Activated CD8-positive, alpha-beta T cell treated with anti-CD3 and anti-CD28 coated beads, Interleukin-2, amount 10 ng/mL, durations not matched to agents 7 days and 5 days (primary cell): ENCODE measurements at regions not wholly inside any gene's neighbourhood (a gene's known extent, or its start where the extent isn't known, plus 50 kb on each side); places are given as distances from the start of the nearest gene placed in this dataset.

Experiments
- ATAC-seq: fragments of 150-1000 bp; cut with Tn5 transposase; one replicate; pipeline ENCODE4 v1.10.0; 2021; ENCODE audit warnings: moderate library complexity
- CTCF ChIA-PET: fragments of 350-600 bp; sonication (Branson Sonifier 250); formaldehyde crosslinking; loops from one replicate; lab custom pipeline; 2021; ENCODE audit warnings: antibody characterized with exemption; lab: Charles Lee
- POLR2A ChIA-PET: fragments of 350-600 bp; sonication (Branson Sonifier 250); formaldehyde crosslinking; loops from one replicate; lab custom pipeline; 2021; ENCODE audit warnings: antibody characterized with exemption; lab: Charles Lee
- DNase-seq: peaks from one replicate; pipeline ENCODE4 v3.0.0-alpha.2; 2020
- H3K27ac Mint-ChIP-seq: one replicate; pipeline ENCODE4 v1.8.0; 2021; ENCODE audit warnings: mild to moderate bottlenecking, mixed read lengths
- H3K27me3 Mint-ChIP-seq: one replicate; pipeline ENCODE4 v1.8.0; 2021; ENCODE audit warnings: low read depth, mixed read lengths
- H3K36me3 Mint-ChIP-seq: one replicate; pipeline ENCODE4 v1.8.0; 2021; ENCODE audit warnings: low read depth, mixed read lengths
- H3K4me1 Mint-ChIP-seq: one replicate; pipeline ENCODE4 v1.8.0; 2021; ENCODE audit warnings: low read depth, mixed read lengths
- H3K4me3 Mint-ChIP-seq: one replicate; pipeline ENCODE4 v1.8.0; 2021; ENCODE audit warnings: mild to moderate bottlenecking, mixed read lengths
- H3K9me3 Mint-ChIP-seq: one replicate; pipeline ENCODE4 v1.8.0; 2022; ENCODE audit warnings: mixed read lengths; ENCODE audit not compliant: insufficient read depth

DNA sequence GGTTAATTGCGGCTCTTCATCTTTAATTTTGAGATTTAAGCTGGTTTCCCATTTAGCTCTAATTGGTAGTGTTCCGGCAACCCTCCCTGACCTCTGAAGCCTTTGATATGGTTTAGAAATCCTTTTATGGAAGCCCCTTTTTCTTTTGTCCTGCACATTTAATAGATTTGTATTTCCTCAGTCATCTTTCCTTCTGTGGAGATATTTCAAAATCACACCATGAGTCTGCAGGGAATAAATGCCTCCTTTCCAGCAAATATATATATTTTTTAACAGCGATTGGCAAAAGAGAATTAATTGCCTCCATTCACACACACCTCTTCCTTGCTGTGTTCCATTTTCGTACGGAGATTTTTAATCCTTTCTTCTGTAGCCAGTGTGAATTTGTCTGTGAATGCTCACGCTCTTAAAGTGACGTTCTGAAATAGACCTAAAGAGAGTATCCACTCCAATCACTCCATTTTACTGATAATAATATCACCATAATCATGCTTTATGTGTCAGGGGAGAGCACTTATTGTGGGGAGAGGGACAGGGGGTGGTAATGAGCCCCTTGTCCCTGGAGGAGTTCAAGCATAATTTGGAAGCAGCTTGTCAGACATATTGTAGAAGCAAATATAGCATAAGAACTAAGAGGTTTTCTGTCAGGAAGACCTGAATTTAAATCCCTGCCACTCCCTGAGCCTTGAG is 142.5 kb upstream of the SYT13 start:
- H3K27ac Mint-ChIP-seq, result no peak overlapping the region
- H3K27me3 Mint-ChIP-seq, result peaks cover 9% of the 10 kb centered on the region
- H3K36me3 Mint-ChIP-seq, result no peaks in the 10 kb centered on the region
- ChIA-PET POLR2A (interaction anchor here (0.7 kb wide), 1 partner anchor 65 kb away, joined by 3 read pairs; no protein-coding TSS in a partner anchor), CTCF (no interaction called here)
- H3K4me1 Mint-ChIP-seq, result no peaks in the 10 kb centered on the region
- no peak overlapping the region for H3K4me3 Mint-ChIP-seq
- no peaks in the 10 kb centered on the region for H3K9me3 Mint-ChIP-seq
- no peak for ATAC-seq
- no peak for DNase-seq

DNA sequence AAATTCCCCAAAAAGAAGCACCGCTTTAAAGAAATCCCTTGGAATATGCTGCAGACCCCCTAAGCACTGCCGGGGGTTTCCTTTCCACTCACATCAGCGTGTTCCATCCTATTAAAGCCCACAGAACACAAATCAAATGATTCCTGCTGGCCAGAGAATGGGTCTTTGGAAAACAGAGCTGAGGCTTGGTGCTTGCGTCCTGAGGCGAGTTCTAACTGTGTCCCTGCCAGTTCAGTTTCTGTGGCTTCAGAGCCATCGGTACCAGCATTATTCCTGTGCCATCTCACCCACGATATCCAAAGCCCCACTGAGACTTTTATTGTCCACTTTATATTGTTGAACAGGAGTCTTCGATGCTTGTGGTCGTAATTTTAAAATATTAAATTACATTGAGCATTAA is 142.0 kb upstream of the SYT13 start:
- ATAC-seq (no peak), DNase-seq (no peak)
- ChIA-PET CTCF (no interaction called here), POLR2A (no interaction called here)
- Mint-ChIP-seq H3K36me3 (no peaks in the 10 kb centered on the region), H3K27ac (no peak overlapping the region), H3K4me3 (no peak overlapping the region), H3K4me1 (no peaks in the 10 kb centered on the region), H3K27me3 (peaks cover 9% of the 10 kb centered on the region), H3K9me3 (no peaks in the 10 kb centered on the region)

DNA sequence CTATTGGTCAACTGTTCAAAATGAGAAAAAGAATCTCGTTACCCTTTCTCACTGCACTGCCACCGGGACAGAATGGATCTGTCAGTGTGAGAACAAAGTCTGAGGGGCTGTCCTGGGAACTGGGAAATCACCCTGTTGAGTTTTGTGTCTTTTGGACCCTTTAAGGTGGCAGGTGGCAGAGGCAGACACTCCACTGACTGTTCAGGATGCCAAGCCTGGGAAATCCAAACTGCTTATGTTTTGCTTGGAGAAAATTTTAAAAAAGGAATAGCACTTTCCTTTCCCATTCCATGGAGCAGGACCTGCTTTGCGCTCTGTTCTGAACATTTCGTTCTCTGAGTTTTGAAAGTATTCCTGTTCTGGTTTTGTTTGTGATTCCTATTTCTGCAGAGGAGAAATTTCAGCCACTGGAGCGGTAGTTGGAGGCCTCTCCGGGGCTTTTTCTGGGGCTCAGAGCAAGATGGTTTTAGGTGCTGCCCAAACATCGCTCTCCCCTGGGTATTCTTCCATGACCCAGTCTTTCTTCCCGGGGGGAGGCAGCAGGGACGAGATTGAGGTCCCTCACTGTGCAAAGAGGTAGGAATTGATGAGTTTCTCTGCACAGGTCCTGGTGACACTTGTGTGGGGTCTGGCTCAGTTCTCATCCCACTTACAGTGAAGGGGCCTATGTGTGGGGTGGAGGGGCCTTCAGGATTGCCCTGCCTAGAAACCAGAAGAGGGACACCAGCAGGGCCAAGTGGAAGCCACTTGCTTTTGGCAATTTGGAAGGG is 138.5 kb upstream of the SYT13 start:
- Mint-ChIP-seq H3K9me3 (no peaks in the 10 kb centered on the region), H3K4me3 (no peak overlapping the region), H3K27me3 (peaks cover 4% of the 10 kb centered on the region), H3K4me1 (no peaks in the 10 kb centered on the region), H3K36me3 (no peaks in the 10 kb centered on the region), H3K27ac (no peak overlapping the region)
- no peak for ATAC-seq
- no peak for DNase-seq
- ChIA-PET POLR2A (no interaction called here), CTCF (no interaction called here)

DNA sequence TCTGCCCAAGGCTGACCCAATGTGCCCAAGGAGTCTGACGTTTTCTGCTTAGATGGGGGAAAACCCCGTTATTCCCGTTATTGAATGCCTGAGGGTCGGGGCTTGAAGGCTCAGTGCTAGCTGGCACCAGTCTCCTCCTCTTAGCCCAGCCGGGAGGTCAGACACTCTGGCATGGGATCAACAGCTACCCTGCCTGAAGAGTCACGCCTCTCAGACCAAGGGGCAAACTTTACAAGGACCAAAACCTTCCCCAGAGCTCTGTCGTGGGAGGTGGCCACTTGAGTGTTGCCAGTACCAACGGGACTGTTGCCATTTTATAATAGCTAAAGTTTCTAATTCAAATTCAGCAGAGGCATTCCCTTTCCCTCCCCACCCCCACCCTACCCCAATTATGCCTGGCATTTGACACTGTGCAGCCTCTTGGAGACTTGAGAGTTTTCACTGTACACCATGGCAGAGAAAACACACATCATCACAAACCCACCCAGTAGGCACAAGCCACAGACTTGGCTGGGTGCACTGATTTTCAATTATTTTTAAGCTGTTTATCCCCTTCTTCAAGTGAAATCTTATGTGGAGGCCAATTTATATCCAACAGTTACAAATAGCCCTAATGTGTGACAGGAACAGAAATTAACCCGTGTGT is 137.5 kb upstream of the SYT13 start:
- DNase-seq, result no peak
- no peak overlapping the region for H3K4me3 Mint-ChIP-seq
- no peak for ATAC-seq
- CTCF ChIA-PET, result no interaction called here
- no peaks in the 10 kb centered on the region for H3K36me3 Mint-ChIP-seq
- POLR2A ChIA-PET, result no interaction called here
- peaks cover 2% of the 10 kb centered on the region for H3K27me3 Mint-ChIP-seq
- H3K27ac Mint-ChIP-seq, result no peak overlapping the region
- no peaks in the 10 kb centered on the region for H3K4me1 Mint-ChIP-seq
- no peaks in the 10 kb centered on the region for H3K9me3 Mint-ChIP-seq

DNA sequence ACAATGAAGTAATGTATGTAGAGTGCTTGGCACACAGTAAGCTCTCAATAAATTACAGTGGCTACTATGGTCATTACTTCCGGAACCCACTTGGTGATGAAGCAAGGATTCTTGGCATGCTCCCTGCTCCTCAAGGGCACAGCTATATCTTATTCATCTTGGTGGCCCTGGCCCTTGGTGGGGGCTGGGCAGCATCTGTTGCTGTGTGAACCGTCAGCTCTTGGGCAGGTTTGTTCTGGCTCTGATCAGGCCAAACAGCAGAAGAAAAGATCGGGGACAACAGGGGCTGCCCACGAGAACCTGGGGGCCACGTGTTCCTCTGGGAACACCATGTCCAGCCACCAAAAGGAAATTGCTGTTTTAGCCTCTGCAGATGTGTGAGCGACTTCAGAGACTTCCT is 136.9 kb upstream of the SYT13 start:
- ChIA-PET CTCF (no interaction called here), POLR2A (no interaction called here)
- DNase-seq, result no peak
- Mint-ChIP-seq H3K9me3 (no peaks in the 10 kb centered on the region), H3K4me3 (no peak overlapping the region), H3K4me1 (no peaks in the 10 kb centered on the region), H3K36me3 (no peaks in the 10 kb centered on the region), H3K27me3 (peaks cover 4% of the 10 kb centered on the region), H3K27ac (no peak overlapping the region)
- ATAC-seq, result no peak

DNA sequence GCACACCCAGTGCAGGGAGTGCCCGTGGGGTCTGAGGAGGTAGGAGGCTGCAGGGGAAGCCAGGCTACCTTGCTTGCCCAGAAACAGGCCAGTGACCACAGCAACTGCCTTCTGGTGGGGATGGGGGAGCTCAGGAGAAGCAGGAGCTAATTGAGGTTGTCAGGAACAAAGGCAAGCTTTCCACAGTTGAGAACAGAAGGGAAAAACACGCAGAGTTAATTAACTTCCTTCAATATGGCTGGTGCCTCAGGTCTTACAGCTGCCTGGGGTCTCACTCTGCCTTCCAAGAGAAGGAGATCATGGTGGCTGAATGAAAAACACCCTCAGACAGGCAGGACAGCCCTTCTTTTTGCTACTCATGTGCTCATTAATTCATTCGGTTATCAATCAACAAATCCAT is 127.9 kb upstream of the SYT13 start:
- no peak for ATAC-seq
- no peak overlapping the region for H3K4me3 Mint-ChIP-seq
- no peaks in the 10 kb centered on the region for H3K36me3 Mint-ChIP-seq
- peaks cover 28% of the 10 kb centered on the region for H3K27me3 Mint-ChIP-seq
- POLR2A ChIA-PET, result no interaction called here
- CTCF ChIA-PET, result interaction anchor here (1.4 kb wide), 1 partner anchor 43 kb away, joined by 3 read pairs; no protein-coding TSS in a partner anchor
- no peaks in the 10 kb centered on the region for H3K9me3 Mint-ChIP-seq
- no peak overlapping the region for H3K27ac Mint-ChIP-seq
- no peaks in the 10 kb centered on the region for H3K4me1 Mint-ChIP-seq
- no peak for DNase-seq

DNA sequence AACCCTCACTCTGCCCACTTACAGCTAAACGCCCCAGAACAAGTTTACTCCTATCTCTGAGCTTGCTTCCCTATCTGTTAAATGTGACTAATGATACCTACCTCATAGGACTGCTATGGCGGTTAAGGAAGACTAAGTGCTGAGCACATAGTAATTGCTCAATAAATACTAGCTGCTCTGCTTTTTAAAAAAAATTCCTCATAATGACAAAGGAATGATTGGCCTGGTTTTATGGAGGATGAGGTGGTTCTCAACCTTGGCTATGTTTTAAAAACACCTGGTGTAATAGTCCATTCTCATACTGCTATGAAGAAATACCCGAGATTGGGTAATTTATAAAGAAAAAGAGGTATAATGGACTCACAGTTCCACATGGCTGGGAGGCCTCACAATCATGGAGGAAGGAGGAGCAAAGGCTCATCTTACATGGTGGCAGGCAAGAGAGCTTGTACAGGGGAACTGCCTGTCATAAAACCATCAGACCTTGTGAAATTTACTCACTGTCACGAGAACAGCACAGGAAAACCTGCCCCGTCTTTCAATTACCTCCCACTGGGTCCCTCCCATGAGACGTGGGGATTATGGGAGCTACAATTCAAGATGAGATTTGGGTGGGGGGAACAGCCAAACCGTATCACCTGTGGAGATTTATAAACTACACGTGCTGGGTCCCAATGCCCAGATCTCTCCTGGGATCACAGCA is 127.2 kb upstream of the SYT13 start:
- Mint-ChIP-seq H3K36me3 (no peaks in the 10 kb centered on the region), H3K27me3 (peaks cover 28% of the 10 kb centered on the region), H3K4me3 (no peak overlapping the region), H3K4me1 (no peaks in the 10 kb centered on the region), H3K27ac (no peak overlapping the region), H3K9me3 (no peaks in the 10 kb centered on the region)
- DNase-seq (no peak), ATAC-seq (no peak)
- ChIA-PET POLR2A (no interaction called here), CTCF (interaction anchor here (1.0 to 1.4 kb wide), 2 partner anchors 42 kb away, joined by 3 read pairs; no protein-coding TSS in a partner anchor)

DNA sequence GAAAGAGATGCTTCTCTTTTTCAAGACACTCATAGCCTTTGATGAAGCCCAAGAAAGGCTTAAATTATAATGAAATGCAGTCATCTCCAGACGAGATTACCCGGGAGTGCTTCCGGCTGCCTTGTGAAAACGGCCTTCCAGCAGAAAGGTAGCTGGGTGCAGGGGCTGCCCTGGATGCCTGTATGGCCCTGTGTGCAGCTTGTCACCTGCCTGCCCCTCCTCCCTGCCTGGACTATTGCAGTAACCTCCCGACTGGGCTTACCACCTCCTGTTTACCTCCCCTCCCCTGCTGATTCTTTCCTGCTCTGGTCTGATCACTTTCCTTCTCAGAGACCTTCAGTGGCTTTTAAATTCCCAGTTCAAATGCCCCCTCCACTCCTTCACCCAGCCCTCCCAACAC is 126.4 kb upstream of the SYT13 start:
- no peak overlapping the region for H3K4me3 Mint-ChIP-seq
- no peak overlapping the region for H3K27ac Mint-ChIP-seq
- CTCF ChIA-PET, result interaction anchor here (1.0 kb wide), 1 partner anchor 41 kb away, joined by 3 read pairs; no protein-coding TSS in a partner anchor
- POLR2A ChIA-PET, result no interaction called here
- ATAC-seq (no peak), DNase-seq (no peak)
- peaks cover 32% of the 10 kb centered on the region for H3K27me3 Mint-ChIP-seq
- H3K4me1 Mint-ChIP-seq, result no peaks in the 10 kb centered on the region
- no peaks in the 10 kb centered on the region for H3K36me3 Mint-ChIP-seq
- no peaks in the 10 kb centered on the region for H3K9me3 Mint-ChIP-seq

DNA sequence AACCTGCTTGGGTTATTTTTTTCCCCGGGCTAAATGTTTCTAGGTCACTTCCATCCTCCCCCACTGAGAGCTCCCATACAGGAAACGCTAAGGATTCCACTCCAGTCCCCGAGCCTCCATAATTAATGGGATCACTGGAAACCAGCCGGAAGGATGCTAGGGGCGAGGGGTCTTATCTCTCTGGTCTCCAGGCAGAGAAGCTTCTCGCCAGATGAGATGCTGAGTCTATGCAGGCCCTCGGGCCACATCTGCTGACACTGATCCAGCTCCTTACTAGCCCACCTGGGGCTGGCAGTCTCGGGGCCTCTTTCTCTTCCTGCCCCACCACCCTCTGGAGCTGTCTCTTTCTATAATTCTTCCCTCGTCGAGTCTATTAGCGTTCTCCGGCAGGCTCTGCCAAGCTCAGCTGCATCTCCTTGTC is 125.9 kb upstream of the SYT13 start:
- ChIA-PET POLR2A (no interaction called here), CTCF (interaction anchor here (0.6 to 1.0 kb wide), 2 partner anchors 40 to 360 kb away, joined by 3 read pairs; no protein-coding TSS in a partner anchor)
- no peak overlapping the region for H3K27ac Mint-ChIP-seq
- no peaks in the 10 kb centered on the region for H3K36me3 Mint-ChIP-seq
- DNase-seq (no peak), ATAC-seq (no peak)
- H3K4me3 Mint-ChIP-seq, result no peak overlapping the region
- H3K4me1 Mint-ChIP-seq, result no peaks in the 10 kb centered on the region
- no peaks in the 10 kb centered on the region for H3K9me3 Mint-ChIP-seq
- H3K27me3 Mint-ChIP-seq, result peaks cover 35% of the 10 kb centered on the region

DNA sequence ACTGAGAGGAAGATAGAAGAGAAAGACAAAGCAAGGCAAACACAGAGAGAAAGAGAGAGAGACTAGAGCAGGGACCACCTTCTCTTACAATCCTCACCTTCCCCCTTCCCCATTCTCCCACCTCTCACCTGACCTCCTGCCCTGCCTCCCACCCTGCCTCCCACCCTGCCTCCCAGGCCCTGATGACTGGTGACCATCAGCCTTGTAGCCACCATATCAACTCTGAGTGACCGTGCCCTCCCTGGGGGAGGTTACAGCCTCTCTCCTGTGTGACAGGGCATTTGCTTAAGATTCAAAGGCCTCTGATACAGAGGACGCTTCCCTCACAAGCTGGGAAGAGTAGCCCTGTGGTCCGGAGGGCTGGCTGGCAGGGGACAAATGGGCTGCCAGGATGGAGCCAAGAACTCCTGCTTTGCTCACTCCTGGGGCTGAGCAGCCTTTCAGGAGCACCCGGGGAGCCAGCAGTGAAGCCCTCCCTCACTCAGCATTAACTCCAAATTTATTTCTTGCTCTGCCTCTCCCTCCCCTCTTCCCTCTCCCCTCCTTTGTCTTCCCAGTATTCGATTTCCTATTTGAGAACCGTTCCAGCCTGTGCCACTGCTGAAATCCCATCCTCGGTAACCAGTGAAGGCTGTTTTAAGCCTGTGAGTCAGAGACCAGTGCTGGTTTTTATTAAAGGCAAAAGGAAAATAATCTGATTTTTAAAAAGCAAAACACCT is 125.2 kb upstream of the SYT13 start:
- Mint-ChIP-seq H3K27ac (no peak overlapping the region), H3K9me3 (no peaks in the 10 kb centered on the region), H3K27me3 (peaks cover 35% of the 10 kb centered on the region), H3K4me1 (no peaks in the 10 kb centered on the region), H3K36me3 (no peaks in the 10 kb centered on the region), H3K4me3 (no peak overlapping the region)
- no peak for ATAC-seq
- ChIA-PET CTCF (interaction anchor here (0.6 kb wide), 1 partner anchor 360 kb away, joined by 3 read pairs; no protein-coding TSS in a partner anchor), POLR2A (no interaction called here)
- DNase-seq, result no peak
